Renal cortical epithelial cell (primary cell): ENCODE measurements at regions not wholly inside any gene's neighbourhood (a gene's known extent, or its start where the extent isn't known, plus 50 kb on each side); places are given as distances from the start of the nearest gene placed in this dataset.
"Not testable (repeated sequence)": the region's sequence is repeated elsewhere in the genome, so short reads cannot be mapped to it uniquely, and the experiment has no call there.

Experiments
- DNase-seq: peaks from one replicate; pipeline ENCODE4 v3.0.0-alpha.2; 2011; ENCODE audit warnings: low read depth

DNA sequence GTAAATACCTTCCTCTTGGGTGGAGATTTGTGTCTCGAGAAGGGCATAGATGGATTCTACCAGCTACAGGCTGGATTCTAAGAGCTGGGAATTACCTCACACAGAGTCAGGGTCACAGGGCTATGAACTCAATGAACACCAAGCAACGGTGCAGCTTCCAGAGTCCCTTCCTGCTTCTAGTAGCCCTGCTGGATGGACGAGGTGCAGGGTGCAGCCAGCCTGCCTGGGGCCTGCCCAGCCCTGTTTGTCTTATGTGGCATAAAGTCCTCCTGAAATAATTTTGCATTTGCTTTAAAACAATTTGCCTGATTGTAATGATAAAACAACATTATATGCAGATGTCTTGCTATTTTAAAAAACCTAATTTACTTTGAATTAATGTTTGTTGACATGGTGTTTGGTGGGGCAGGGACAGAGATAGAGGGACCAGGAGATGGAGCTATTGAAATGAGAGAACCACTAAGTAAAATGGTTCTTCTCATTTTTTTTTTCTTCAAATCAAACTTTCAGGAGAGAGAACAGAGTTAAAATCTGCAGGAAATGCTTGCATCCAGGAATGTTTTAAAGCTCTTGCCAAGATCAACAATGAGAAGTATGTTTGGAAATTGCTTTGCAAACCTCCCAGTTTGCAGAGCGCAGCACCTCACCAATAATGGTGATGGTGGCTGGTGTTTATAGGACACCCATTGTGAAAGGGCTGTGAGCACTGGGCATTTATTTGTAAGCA, 305.4 kb upstream of the PODXL start:
- DNase-seq = peak; percentile 69

DNA sequence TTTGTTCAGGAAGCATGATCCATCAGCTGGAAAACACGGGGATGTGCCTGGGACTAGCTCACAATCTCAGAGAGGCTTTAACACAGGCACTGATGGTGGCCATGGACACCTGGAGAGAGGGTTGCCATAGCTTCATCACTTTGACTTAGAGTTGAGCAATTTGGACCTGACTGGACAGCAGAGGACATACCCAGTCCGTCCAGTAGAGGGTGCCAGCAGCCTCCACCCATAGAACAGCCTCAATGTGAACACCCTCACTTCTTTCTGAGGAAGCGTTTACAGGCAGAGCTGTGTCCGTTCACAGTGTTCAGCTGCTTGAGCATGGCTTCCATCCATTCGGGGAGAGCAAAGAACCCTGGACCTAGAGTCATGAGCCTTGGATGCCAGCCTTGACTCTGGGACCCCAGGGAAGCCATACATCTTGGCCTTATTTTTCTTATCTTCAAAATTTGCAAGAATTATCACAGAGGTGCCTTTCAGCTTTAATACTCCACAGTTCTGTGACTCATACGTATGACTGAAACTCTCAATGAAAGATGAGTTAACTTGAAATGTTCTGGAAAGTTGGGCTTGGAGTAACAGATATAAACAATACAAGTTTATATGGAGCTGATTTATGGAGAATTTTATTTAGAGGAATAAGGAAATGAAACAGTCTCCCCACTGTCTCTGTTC, 302.9 kb upstream of the PODXL start:
- DNase-seq = peak; percentile 74

DNA sequence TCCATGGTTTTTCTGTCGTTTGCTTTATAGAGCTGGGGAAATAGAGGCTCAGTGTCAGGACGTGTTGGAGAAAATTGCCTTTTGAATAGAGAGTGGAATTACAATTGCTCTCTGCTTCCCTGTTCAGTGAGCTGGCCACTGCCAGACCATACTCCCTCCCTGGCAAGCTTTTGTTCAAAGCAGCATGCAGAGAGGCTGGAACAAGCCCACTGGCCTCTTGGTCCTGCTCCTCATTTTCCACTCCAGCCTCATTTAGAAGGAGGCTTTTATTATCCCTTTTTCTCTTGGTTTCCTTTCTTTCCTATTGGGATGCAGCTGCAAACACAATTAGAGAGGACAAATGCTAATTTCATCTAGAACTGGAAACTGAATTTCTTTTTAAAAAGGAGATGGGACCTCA, 302.2 kb upstream of the PODXL start:
- DNase-seq = no peak

DNA sequence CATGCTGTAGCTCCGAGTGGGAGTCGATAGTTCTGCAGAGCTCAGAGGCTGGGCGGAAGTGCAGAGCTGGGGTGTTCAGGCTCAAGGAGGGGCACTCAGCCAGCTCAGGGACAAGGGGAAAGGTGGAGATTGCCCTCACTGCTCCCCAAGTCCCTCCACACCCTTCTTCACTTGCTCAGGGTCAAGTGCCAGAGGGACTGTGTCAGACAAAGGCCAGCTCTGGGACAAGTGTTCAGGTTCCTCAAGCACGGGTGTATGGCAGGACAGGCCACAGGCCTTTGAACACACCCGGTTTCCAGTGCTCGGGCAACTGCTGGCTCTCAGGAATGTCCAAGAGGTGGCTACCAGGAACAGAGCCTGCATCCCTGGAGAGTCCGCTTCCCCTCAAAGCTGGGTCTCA, 293.0 kb upstream of the PODXL start:
- no peak for DNase-seq

DNA sequence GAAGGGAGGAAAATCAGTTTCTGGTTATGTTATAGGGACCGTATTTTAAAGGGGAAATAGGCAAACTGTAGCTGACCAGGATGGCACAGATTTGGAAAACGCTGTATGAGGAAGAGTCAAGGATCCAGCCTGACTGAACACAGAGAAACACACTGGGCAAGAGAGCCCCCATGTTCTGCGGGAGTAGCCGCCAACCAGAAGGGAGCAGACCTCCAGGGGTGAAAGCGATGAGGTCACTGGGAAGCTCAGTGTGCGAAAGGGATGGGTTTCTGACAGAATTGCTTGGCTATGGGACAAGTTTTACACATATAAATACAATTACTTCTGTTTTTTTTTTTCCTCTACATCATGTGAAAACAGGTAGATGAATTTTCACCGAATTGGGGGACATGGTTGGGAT, 291.6 kb upstream of the PODXL start:
- no peak for DNase-seq

DNA sequence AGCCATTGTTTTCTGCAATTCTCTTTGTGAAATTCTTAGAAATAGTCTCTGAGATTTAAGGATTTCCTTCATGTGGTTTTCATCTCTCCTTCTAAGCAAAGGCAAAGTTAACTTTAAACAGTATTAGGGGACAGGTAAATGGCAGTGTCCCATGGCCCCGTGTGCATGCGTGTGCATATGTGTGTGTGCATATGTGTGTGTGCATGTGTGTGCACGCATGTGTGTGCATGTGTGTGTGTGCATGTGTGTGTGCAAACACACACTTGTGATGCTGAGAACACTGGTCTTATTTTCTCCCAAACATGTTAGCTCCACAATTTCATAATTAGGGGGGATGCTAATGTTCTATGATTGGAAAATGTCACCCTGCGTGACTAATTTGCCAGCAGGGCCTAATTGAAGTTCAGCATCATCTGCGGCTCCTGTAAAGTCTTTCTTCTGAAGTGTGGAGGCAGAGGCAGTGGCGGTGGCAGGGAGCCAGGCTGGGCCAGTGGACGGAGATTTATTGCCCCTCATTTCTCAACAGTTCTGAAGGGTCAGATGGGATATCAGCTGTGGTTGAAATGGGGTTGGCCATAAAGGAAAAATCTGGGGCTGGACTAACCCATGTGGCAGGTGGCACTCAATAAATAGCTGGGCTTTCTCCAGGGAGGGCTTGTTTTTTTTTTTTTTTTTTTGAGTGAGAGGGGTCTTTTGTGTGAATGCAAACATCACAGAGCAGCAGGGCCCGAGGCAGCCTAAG, 289.3 kb upstream of the PODXL start:
- DNase-seq = no peak

DNA sequence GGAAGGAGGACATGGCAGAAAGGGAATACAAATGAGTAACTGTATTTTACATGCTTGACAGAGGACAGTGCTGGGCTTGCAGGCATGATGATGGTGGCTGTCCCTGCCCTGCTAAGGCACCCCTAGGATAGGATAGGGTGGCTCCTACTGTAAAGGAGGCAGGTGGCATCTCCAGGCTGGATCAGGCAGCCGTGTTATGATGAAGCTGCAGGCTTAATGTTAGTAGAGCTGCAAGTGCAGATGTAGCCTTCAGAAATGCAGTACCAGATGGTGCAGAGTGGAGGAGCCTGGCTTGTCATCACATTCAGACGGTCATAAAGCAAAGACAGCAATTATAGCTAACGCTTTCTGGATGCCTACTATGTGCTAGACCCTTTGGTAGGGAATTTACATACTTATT, 287.9 kb upstream of the PODXL start:
- no peak for DNase-seq

DNA sequence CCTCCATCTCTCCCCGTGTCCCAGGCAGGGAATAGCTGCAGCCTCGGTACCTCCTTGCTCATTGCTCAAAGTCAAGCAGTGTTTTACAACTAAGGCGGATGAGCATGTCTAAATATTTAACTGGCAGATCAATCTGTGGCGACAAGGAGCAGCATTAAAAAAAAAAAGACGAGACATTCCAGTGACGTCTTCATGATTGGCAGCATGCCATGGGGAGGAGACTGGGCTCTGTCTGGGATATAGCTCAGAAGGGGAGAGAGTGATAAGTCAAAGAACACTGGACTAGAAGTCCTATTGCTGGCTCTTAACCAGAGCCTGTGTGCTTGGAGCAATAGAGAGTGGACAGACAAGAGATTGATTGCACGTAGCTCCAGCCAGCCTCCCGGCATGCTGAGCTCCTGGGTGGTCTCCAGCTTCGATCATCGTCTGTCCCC, 287.5 kb upstream of the PODXL start:
- DNase-seq = peak; percentile 11

DNA sequence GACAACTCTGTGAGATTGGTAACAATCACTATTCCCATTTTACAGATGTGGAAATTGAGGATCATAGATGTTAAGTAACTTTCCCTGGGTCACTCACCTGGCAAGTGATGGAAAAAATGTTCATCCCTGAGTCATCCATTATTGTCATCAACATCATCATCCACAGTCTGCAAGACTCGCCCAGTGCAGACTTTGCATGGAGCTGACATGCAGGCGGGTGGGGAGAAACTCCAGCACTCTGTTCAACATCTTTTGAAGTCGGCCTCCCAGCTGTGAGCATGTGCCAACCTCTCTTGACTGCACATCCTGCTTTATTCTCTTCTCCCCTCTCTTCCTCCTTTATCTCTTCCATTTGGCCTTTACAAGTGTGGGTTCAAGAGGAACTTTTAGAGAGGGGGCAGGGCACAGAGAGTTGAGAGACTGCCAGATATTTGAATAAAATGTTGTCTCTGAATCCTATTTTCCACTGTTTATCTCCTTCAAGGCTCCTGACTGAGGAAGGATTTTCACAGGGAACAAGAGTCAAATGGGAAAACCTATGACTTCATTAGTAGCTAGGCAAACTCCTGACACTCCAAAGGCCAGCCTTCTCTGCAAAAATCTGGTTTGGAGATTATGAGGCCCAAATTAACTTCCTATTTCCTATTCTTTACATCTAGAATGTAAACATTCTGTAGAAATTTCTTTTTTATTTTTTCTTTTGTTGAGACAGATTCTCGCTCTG, 283.7 kb upstream of the PODXL start:
- DNase-seq = no peak

DNA sequence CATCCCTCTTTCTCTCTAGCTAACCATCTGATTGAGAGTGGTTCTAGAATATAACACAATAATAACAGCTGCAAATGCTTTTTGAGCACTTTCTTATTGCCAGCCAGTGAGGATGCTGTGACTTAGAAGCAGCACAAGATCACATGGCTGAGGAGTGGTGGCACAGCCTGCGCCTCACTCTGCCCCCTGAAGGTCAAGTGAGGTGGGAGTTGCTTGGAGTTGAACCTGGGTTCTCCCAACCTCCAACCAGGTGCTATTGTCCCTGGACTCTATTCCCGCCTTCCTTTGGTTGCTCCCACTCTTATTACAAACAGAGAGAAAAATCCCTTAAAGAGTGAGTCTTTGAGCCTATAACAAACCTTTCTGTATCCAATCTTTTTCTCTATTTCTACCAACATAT, 280.3 kb upstream of the PODXL start:
- DNase-seq = no peak

DNA sequence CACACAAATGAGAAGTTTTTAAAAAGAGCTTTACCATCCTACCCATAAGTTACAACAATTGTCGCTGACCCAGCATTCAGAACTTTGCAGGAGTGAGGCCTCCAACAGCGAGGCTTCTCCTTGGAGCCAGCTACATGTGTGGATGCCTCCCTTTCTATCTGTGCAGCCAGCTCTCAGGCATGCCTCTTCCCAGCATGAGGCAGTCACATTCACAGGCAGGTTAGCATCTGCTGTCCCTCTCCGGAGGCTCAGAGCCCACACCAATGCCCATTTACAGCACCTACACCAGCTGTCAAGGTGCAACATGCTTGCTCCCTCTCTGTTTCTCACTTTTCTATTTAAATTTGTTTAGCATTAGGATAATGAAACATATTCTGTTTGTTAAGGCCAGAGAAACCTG, 278.7 kb upstream of the PODXL start:
- no peak for DNase-seq

DNA sequence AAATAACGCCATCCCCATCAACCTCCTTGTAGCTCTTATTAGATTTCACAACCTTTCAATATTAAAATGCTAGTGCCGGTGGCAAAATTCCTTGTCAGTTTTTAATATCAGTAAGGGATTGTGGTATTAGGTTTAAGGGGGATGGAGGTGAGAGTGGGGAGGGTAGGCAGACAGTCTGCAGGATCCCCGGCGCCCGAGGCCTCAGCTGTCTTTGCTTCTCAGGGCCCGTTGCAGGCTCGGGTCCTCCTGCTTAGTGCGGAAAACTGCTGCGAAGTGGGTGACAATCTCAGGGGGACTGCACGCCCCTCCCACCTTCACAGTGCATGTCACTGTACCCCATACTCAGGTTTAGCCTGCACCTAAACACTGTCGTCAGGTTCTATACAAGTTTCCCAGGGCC, 274.3 kb upstream of the PODXL start:
- DNase-seq = no peak

DNA sequence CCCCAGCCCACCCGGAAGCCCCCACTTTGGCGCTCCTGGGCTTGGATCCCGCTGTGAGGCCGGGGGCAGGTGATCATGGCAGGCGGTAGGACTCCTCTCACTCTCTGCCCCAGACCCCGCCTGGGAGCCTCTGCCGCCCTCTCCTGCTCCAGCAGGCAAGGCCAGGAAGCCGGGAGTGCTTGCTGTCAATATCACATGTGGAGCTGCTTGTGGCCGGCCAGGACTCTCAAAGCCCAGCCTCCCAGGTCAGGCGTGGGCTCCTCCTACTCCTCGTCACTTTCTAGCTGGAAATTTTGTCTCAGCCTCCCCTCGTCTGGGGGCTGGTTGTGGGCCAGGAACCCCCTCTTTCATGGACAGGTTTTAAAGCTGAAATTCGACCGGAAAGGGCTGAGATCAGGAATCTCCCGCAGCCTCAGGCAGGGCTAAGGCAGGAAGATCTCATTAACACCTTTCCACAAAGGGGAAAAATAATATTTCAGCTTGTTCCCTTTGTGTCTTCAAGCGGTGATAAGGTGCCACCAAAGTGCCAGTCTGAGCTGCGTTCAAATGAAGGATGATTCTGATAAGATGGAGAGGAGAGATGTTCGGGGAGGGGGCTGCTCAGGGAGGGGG, 273.6 kb upstream of the PODXL start:
- DNase-seq = no peak

DNA sequence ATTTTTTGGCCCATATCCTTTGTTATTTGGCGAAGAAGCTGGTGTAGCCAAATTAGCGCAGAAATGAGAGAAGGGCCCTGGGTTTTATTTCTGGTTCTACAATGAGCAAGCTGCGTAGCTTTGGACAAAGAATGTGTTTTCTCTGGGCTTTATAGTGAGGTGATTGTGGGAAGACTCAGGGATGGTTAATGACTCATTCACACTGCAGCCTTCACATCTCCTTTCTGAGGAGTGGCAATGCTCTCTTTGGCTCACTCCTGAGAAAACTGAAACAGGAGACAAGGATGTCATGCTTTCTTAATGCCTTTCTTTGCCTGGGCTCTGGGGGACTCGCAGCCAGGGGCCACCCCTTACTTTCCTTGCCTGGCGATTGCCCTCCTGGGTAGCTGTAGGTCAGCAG, 271.0 kb upstream of the PODXL start:
- DNase-seq = no peak

DNA sequence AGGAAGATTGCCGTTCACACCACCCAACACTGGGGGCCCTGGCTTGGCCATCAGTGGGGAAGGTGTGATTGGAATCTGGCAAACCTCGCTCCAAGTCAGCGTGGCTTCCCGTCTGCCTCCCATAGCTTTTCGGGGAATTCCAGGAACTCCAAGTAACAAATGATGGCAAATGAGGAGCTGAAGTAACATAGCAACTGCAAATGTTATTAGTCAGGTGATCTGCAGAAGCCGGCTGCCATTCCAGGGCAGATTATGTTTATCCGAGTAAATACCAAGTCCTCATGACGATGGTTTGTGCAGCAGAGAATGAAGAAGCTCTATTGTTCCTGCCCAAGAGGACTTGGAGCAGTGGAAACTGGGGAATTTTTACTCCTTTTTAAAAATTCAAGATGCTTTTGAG, 270.5 kb upstream of the PODXL start:
- DNase-seq = no peak

DNA sequence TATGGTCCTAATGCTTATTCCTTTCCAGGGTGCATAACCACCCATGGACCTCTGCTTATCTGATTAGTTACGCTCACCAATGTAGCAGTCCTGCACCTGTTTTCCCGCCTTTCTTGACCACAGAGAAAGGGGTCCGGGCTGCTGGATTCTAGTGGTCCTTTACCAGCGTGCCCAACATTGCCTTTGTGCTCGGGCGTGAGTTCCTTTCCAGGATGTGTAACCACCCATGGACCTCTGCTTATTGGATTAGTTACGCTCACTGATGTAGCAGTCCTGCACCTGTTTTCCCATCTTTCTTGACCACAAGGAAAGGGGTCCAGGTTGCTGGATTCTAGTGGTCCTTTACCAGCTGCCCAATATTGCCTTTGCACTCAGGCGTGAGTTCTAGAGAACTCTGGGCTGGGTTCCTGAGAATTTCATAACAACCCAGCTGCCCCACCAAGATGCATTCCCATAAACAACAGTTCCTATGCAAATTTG, 267.6 kb upstream of the PODXL start:
- DNase-seq = not testable (repeated sequence)

DNA sequence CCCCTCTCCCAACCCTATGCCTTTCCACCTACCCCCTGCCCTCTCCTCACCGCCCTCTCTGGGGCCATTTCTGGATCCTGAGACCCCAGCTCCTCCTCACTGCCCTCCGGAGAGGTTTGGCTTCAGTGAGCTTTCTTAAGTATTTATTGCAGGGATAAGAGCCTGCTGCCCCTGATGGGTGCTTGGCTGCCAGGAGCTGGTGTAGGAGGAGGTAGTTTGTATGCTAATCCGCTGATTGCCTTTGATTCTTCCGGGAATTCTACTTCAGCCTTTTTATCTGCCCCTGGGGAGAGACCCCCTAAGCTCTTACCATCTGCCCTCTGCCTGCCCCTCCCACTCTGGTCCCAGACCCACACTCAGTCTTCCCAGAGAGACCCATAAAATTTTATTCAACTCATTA, 263.5 kb upstream of the PODXL start:
- DNase-seq = no peak

DNA sequence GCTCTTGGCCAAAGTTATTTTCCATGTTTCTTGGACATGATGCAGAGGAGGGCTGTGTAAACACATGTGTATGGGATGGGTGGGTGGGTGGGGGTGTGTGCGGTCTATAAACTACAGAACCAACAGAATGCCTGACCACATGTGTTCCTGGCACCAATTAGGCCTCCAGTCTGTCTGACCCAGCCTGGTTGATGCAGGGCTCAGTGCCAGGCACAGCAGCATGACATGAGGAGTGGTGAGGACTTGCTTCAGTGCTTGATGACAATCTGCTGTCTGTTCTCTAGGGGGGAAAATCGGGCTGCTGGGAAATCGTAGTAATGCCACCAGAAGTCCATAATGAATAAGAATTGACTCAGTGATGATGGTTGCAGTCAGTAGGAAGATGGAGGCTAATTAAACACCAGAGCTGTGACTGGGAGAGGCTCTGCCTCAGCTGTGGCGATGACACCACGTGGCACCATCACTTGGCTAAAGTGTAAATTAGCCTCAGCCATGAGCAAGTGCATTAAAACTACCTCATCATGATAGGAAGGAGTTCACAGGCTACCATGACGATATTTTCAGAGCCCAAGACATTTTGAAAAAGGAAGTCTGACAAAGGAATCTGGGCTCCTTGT, 260.1 kb upstream of the PODXL start:
- no peak for DNase-seq

DNA sequence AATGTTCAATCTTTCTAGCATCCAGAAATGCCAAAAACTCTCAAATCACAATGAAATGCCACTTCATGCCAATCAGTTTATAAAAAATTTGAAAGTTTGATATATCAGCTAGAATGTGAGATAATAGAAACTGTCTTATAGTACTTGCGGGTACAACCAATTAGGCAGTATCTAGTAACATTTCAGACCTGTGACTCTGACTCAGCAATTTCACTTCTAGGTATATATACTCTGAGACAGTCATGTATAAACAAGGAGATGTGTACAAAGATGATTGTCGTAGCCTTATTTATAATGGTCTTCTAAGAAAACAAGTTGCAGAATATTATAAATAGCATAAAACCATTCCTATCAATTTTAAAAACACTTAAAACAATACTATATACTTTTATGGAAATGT, 252.3 kb upstream of the PODXL start:
- no peak for DNase-seq

DNA sequence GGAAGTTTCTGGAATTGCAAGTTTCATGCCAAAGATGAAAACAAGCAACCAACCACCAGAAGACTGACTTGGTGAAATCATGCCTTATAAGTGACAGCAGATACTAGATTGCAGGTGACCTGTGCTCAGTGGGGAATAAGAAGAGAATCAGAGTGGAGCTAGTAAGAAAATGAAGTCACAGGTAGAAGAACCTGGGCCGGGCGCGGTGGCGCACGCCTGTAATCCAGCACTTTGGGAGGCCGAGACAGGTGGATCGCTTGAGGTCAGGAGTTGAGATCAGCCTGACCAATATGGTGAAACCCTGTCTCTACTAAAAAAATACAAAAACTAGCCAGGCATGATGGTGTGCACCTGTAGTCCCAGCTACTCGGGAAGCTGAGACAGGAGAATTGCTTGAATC, 251.7 kb upstream of the PODXL start:
- DNase-seq = not testable (repeated sequence)

DNA sequence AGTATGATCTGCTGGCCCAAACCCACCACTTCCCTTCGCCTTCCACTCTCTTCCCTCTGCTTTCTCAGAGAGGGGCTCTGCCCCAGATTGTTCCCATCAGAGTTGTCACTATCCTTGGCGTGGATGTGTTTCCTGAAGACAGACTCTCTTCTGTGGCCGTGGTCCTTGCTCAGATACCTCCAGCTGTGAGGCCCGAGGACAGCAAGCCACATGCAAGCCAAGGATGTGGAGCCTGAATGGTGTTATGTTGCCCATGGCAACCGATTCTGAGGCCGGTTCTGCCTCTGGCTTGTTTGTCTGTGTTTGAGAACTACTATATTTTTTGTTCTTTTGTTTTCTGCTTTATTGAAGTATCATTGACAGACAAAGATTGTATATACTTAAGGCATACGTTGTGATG, 247.4 kb upstream of the PODXL start:
- DNase-seq = no peak
